NCI-H2196 (cell line): ENCODE measurements at regions not wholly inside any gene's neighbourhood (a gene's known extent, or its start where the extent isn't known, plus 50 kb on each side); places are given as distances from the start of the nearest gene placed in this dataset.

ENCODE experiments used
- DNase-seq: peaks from one replicate; lab custom pipeline; 2025; ENCODE audit not compliant: unreplicated experiment; lab: John Stamatoyannopoulos, UW

GRCh38 chr15:94745371-94745770 lies 514.0 kb downstream of the MCTP2 start:
- DNase-seq, result no peak

GRCh38 chr15:94747510-94747909 lies 516.1 kb downstream of the MCTP2 start:
- DNase-seq, result no peak

- DNase-seq, result no peak
These were observed 518.7 kb downstream of the MCTP2 start for GRCh38 chr15:94749811-94750617.

GRCh38 chr15:94760348-94760747 lies 529.0 kb downstream of the MCTP2 start:
- no peak for DNase-seq

- no peak for DNase-seq
These were observed 530.2 kb downstream of the MCTP2 start for GRCh38 chr15:94761574-94761973.

- no peak for DNase-seq
These were observed 537.7 kb downstream of the MCTP2 start for GRCh38 chr15:94769089-94769488.

- no peak for DNase-seq
These were observed 538.8 kb downstream of the MCTP2 start for GRCh38 chr15:94770199-94770598.

- no peak for DNase-seq
These were observed 545.7 kb downstream of the MCTP2 start for GRCh38 chr15:94777037-94777436.

- no peak for DNase-seq
These were observed 547.5 kb downstream of the MCTP2 start for GRCh38 chr15:94778840-94779239.

GRCh38 chr15:94780166-94780565 lies 548.8 kb downstream of the MCTP2 start:
- DNase-seq, result no peak

GRCh38 chr15:94785091-94785490 lies 553.7 kb downstream of the MCTP2 start:
- no peak for DNase-seq

- DNase-seq, result no peak
These were observed 559.6 kb downstream of the MCTP2 start for GRCh38 chr15:94791008-94791407.

- DNase-seq, result no peak
These were observed 560.1 kb downstream of the MCTP2 start for GRCh38 chr15:94791510-94791909.

GRCh38 chr15:94792196-94792595 lies 560.8 kb downstream of the MCTP2 start:
- DNase-seq, result no peak

GRCh38 chr15:94793207-94793606 lies 561.8 kb downstream of the MCTP2 start:
- no peak for DNase-seq

GRCh38 chr15:94793641-94794040 lies 562.3 kb downstream of the MCTP2 start:
- DNase-seq, result no peak

GRCh38 chr15:94804613-94805012 lies 573.3 kb downstream of the MCTP2 start:
- no peak for DNase-seq

GRCh38 chr15:94815110-94815731 lies 583.9 kb downstream of the MCTP2 start:
- DNase-seq, result no peak

GRCh38 chr15:94815914-94816313 lies 584.6 kb downstream of the MCTP2 start:
- no peak for DNase-seq

GRCh38 chr15:94829887-94830884 lies 598.8 kb downstream of the MCTP2 start:
- no peak for DNase-seq

- DNase-seq, result no peak
These were observed 602.6 kb downstream of the MCTP2 start for GRCh38 chr15:94834000-94834399.
